IMR-90 (cell line): ENCODE measurements at regions not wholly inside any gene's neighbourhood (a gene's known extent, or its start where the extent isn't known, plus 50 kb on each side); places are given as distances from the start of the nearest gene placed in this dataset.

Experiments used
- ATAC-seq: fragments of 200-7000 bp; cut with Tn5 transposase; 2 replicates; pipeline ENCODE4 v1.9.1; 2020; ENCODE audit warnings: low read depth, mild to moderate bottlenecking, moderate library complexity
- BruUV-seq: library from RNA; stranded (reverse); fragments of 400-500 nt; replicated peaks from 2 replicates; lab custom pipeline; 2021; lab: Mats Ljungman, UMichigan
- CTCF ChIA-PET: fragments of 300-600 bp; formaldehyde crosslinking; extraction: SDS; loops from one replicate; lab custom pipeline; 2021; ENCODE audit warnings: antibody characterized with exemption; lab: Yijun Ruan, JAX
- POLR2A ChIA-PET: fragments of 300-600 bp; sonication (Branson Sonifier 250); formaldehyde crosslinking; loops from one replicate; lab custom pipeline; 2022; ENCODE audit warnings: antibody characterized with exemption; ENCODE audit not compliant: unreplicated experiment; lab: Charles Lee
- DNase-seq: peaks from one replicate; pipeline ENCODE4 v3.0.0; 2013
- H2AFZ ChIP-seq: replicated peaks from 2 replicates; pipeline ENCODE3; 2013; ENCODE audit warnings: low read length, mild to moderate bottlenecking; ENCODE audit not compliant: poor library complexity
- H2AK5ac ChIP-seq: 2 replicates; pipeline ENCODE4 v1.6.1; 2013; ENCODE audit warnings: low read depth, low read length, inconsistent platforms
- H2AK9ac ChIP-seq: replicated peaks from 2 replicates; pipeline ENCODE3; 2013; ENCODE audit warnings: mild to moderate bottlenecking, low read depth, low read length, moderate library complexity; ENCODE audit not compliant: poor library complexity
- H2BK120ac ChIP-seq: 2 replicates; pipeline ENCODE4 v1.6.1; 2013; ENCODE audit warnings: low read depth, low read length, inconsistent platforms
- H2BK15ac ChIP-seq: 3 replicates; pipeline ENCODE4 v1.6.1; 2013; ENCODE audit warnings: low read depth, low read length, inconsistent platforms
- H2BK20ac ChIP-seq: 2 replicates; pipeline ENCODE4 v1.6.1; 2013; ENCODE audit warnings: low read depth, mild to moderate bottlenecking, inconsistent platforms, low read length, moderate library complexity
- H2BK5ac ChIP-seq: 2 replicates; pipeline ENCODE4 v1.6.1; 2013; ENCODE audit warnings: mild to moderate bottlenecking, low read depth, low read length, inconsistent platforms; ENCODE audit not compliant: poor library complexity, severe bottlenecking
- H3K14ac ChIP-seq: replicated peaks from 2 replicates; pipeline ENCODE4 v1.6.1; 2013; ENCODE audit warnings: low read depth, low read length, inconsistent platforms
- H3K18ac ChIP-seq: 2 replicates; pipeline ENCODE4 v1.6.1; 2013; ENCODE audit warnings: low read depth, low read length, control low read depth
- H3K23ac ChIP-seq: 2 replicates; pipeline ENCODE4 v1.6.1; 2013; ENCODE audit warnings: low read depth, low read length, inconsistent platforms
- H3K27ac ChIP-seq: 2 replicates; pipeline ENCODE4 v1.5.1; 2013; ENCODE audit warnings: mild to moderate bottlenecking, control low read depth, low read length; ENCODE audit not compliant: insufficient read depth
- H3K27me3 ChIP-seq: 2 replicates; pipeline ENCODE4 v1.6.1; 2013; ENCODE audit warnings: low read length; ENCODE audit not compliant: control insufficient read depth, insufficient read depth
- H3K36me3 ChIP-seq: 2 replicates; pipeline ENCODE4 v1.6.1; 2013; ENCODE audit warnings: low read length, mixed read lengths; ENCODE audit not compliant: control insufficient read depth, insufficient read depth
- H3K4ac ChIP-seq: 2 replicates; pipeline ENCODE4 v1.6.1; 2013; ENCODE audit warnings: low read depth, low read length, inconsistent platforms
- H3K4me1 ChIP-seq: 2 replicates; pipeline ENCODE4 v1.6.1; 2013; ENCODE audit warnings: low read length, mixed read lengths; ENCODE audit not compliant: control insufficient read depth, insufficient read depth
- H3K4me2 ChIP-seq: 2 replicates; pipeline ENCODE4 v1.6.1; 2013; ENCODE audit warnings: low read depth, mild to moderate bottlenecking, control low read depth, low read length, moderate library complexity
- H3K4me3 ChIP-seq: 2 replicates; pipeline ENCODE4 v1.5.1; 2013; ENCODE audit warnings: low read depth, mild to moderate bottlenecking, control low read depth, low read length, moderate library complexity; ENCODE audit not compliant: insufficient read depth
- H3K56ac ChIP-seq: 2 replicates; pipeline ENCODE4 v1.6.1; 2013; ENCODE audit warnings: low read length, inconsistent platforms; ENCODE audit not compliant: insufficient read depth; ENCODE audit errors: extremely low read depth
- H3K79me1 ChIP-seq, 2 experiments: 2 replicates each; pipeline ENCODE4 v1.6.1; 2013; ENCODE audit warnings: low read length in 2 of 2, inconsistent platforms in 1 of 2, low read depth in 1 of 2
- H3K9ac ChIP-seq: 2 replicates; pipeline ENCODE4 v1.6.1; 2013; ENCODE audit warnings: low read depth, low read length, control low read depth
- H3K9me1 ChIP-seq: 2 replicates; pipeline ENCODE4 v1.6.1; 2013; ENCODE audit warnings: low read length, inconsistent platforms; ENCODE audit not compliant: insufficient read depth
- H3K9me3 ChIP-seq: 2 replicates; pipeline ENCODE4 v1.6.1; 2013; ENCODE audit warnings: low read length; ENCODE audit not compliant: control insufficient read depth, insufficient read depth
- H4K20me1 ChIP-seq: 2 replicates; pipeline ENCODE4 v1.6.1; 2013; ENCODE audit warnings: low read length, inconsistent platforms; ENCODE audit not compliant: insufficient read depth
- H4K5ac ChIP-seq: 2 replicates; pipeline ENCODE4 v1.6.1; 2013; ENCODE audit warnings: mild to moderate bottlenecking, low read depth, low read length, control low read depth
- H4K8ac ChIP-seq, 2 experiments: 2 replicates each; pipeline ENCODE4 v1.6.1; 2013; ENCODE audit warnings: low read depth in 2 of 2, low read length in 2 of 2, control low read depth in 1 of 2, inconsistent platforms in 1 of 2
- H4K91ac ChIP-seq: 2 replicates; pipeline ENCODE4 v1.6.1; 2013; ENCODE audit warnings: low read depth, low read length, inconsistent platforms; ENCODE audit not compliant: insufficient read depth
- BHLHE40 ChIP-seq: fragments of 150-350 bp; IDR thresholded peaks from 2 replicates; pipeline ENCODE4 v1.6.1; 2016; ENCODE audit warnings: mild to moderate bottlenecking, low read depth, low read length
- CEBPB ChIP-seq: IDR thresholded peaks from 2 replicates; pipeline ENCODE4 v1.6.1; 2012; ENCODE audit warnings: low read depth, low read length, improper control_type of control experiment
- CHD1 ChIP-seq: IDR thresholded peaks from 2 replicates; pipeline ENCODE4 v1.6.1; 2012; ENCODE audit warnings: low read depth, low read length, improper control_type of control experiment
- FOS ChIP-seq: fragments of 150-350 bp; IDR thresholded peaks from 2 replicates; pipeline ENCODE4 v1.6.1; 2016; ENCODE audit warnings: low read depth, low read length
- MAFK ChIP-seq: IDR thresholded peaks from 2 replicates; pipeline ENCODE4 v1.6.1; 2012; ENCODE audit warnings: low read depth, low read length, improper control_type of control experiment
- MAZ ChIP-seq: IDR thresholded peaks from 2 replicates; pipeline ENCODE4 v1.6.1; 2012; ENCODE audit warnings: low read depth, mild to moderate bottlenecking, low read length, improper control_type of control experiment, moderate library complexity, borderline replicate concordance
- MXI1 ChIP-seq: IDR thresholded peaks from 2 replicates; pipeline ENCODE4 v1.6.1; 2012; ENCODE audit warnings: low read depth, mild to moderate bottlenecking, low read length, moderate library complexity, borderline replicate concordance
- NFE2L2 ChIP-seq: fragments of 150-350 bp; IDR thresholded peaks from 2 replicates; pipeline ENCODE4 v1.6.1; 2016; ENCODE audit warnings: low read depth, mild to moderate bottlenecking, low read length
- POLR2A ChIP-seq: IDR thresholded peaks from 2 replicates; pipeline ENCODE4 v1.6.1; 2012; ENCODE audit warnings: mild to moderate bottlenecking, low read depth, low read length
- RAD21 ChIP-seq: IDR thresholded peaks from 2 replicates; pipeline ENCODE4 v1.6.1; 2012; ENCODE audit warnings: low read length, improper control_type of control experiment
- RCOR1 ChIP-seq: IDR thresholded peaks from 2 replicates; pipeline ENCODE4 v1.6.1; 2012; ENCODE audit warnings: mild to moderate bottlenecking, low read length, improper control_type of control experiment; ENCODE audit not compliant: insufficient replicate concordance
- RFX5 ChIP-seq: IDR thresholded peaks from 2 replicates; pipeline ENCODE4 v1.8.0; 2012; ENCODE audit warnings: low read depth, mild to moderate bottlenecking, low read length, moderate library complexity
- SMC3 ChIP-seq: fragments of 150-350 bp; IDR thresholded peaks from 2 replicates; pipeline ENCODE4 v1.6.1; 2016; ENCODE audit warnings: low read depth, mild to moderate bottlenecking, antibody characterized with exemption, low read length, moderate library complexity
- WGBS, 2 experiments: methylation state at CpG; one replicate each; pipeline versions ENCODE4 v1.1.5 to v1.1.7; 2013; ENCODE audit warnings: missing lambda C conversion rate in 2 of 2; ENCODE audit not compliant: insufficient read length in 1 of 2; ENCODE audit errors: extremely low coverage in 2 of 2; 5-methylcytosine and 5-hydroxymethylcytosine counted together
- dilution Hi-C: fragments of 300-500 bp; cut with HindIII; formaldehyde crosslinking; loops from one replicate; pipeline ENCODE4 v1.14.3; 2018; ENCODE audit warnings: low sequenced_read_pairs; ENCODE audit not compliant: unreplicated experiment
- in situ Hi-C: fragments of 300-500 bp; cut with MboI; formaldehyde crosslinking; loops from 3 replicates; pipeline ENCODE4 v1.14.3; 2019; ENCODE audit warnings: low sequenced_read_pairs, inconsistent platforms, mixed read lengths
- intact Hi-C: fragments of 100-400 bp; cut with micrococcal nuclease; formaldehyde crosslinking; loops from 2 replicates; pipeline ENCODE4 v1.10.0; 2022
- TF ChIP-seq, protein P1 (sequence below): conservative IDR thresholded peaks from 2 replicates; pipeline ENCODE4 v1.5.1; 2012; ENCODE audit warnings: mild to moderate bottlenecking, low read depth, low read length, improper control_type of control experiment
- TF ChIP-seq, protein P2 (sequence below): fragments of 150-350 bp; IDR thresholded peaks from 2 replicates; pipeline ENCODE4 v1.6.1; 2016; ENCODE audit warnings: low read depth, mild to moderate bottlenecking, low read length, moderate library complexity, borderline replicate concordance
- TF ChIP-seq, protein P3 (sequence below): fragments of 150-350 bp; IDR thresholded peaks from 2 replicates; pipeline ENCODE4 v1.6.1; 2017; ENCODE audit warnings: mild to moderate bottlenecking, antibody characterized with exemption, low read length, low read depth

DNA sequence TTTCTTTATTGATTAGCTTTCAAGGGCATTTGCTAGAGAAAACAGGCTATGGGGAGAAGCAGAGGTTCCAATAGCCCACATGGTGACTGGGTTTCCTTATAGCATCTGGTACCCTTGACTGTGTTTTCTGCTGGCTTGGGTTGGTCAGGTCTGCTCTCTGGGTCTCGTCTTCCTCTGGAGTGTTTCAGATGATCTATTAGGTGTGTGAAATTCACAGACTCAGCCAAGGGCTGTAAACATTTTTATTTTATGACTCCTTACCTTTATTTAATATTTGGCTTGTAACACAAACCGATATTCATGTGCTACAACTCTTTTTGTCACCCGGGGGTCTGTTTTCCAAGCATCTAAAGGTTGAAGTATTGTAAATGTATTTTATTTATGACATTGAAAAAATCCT is 338.9 kb downstream of the GADD45G start:
- H3K4ac ChIP-seq: no peak overlapping the region
- DNase-seq (no peak), ATAC-seq (no peak)
- H2AFZ ChIP-seq: no peak overlapping the region
- H2BK20ac ChIP-seq: no peak overlapping the region
- H3K14ac ChIP-seq: no peak overlapping the region
- no TSS peak for BruUV-seq
- H3K18ac ChIP-seq: no peak overlapping the region
- H3K4me2 ChIP-seq: no peak overlapping the region
- no CpG with 5 or more reads among the region's 3 CpGs for WGBS, 2 experiments
- H4K8ac ChIP-seq: no peak overlapping the region
- no peak overlapping the region for H3K27ac ChIP-seq
- dilution Hi-C loops (no loop called here), in situ Hi-C loops (no loop called here), intact Hi-C loops (no loop called here)
- H4K20me1 ChIP-seq: no peaks in the 10 kb centered on the region
- no peak overlapping the region for H2AK5ac ChIP-seq
- H3K23ac ChIP-seq: no peak overlapping the region
- peaks cover 23% of the 10 kb centered on the region for H3K27me3 ChIP-seq
- no peaks in the 10 kb centered on the region for H3K36me3 ChIP-seq
- ChIA-PET CTCF (no interaction called here), POLR2A (no interaction called here)
- no peaks in the 10 kb centered on the region for H3K9me3 ChIP-seq
- H2BK120ac ChIP-seq: no peak overlapping the region
- H3K4me1 ChIP-seq: peaks cover 10% of the 10 kb centered on the region; the same call in 1 of the 2 replicates
- TF ChIP-seq, protein P1, sequence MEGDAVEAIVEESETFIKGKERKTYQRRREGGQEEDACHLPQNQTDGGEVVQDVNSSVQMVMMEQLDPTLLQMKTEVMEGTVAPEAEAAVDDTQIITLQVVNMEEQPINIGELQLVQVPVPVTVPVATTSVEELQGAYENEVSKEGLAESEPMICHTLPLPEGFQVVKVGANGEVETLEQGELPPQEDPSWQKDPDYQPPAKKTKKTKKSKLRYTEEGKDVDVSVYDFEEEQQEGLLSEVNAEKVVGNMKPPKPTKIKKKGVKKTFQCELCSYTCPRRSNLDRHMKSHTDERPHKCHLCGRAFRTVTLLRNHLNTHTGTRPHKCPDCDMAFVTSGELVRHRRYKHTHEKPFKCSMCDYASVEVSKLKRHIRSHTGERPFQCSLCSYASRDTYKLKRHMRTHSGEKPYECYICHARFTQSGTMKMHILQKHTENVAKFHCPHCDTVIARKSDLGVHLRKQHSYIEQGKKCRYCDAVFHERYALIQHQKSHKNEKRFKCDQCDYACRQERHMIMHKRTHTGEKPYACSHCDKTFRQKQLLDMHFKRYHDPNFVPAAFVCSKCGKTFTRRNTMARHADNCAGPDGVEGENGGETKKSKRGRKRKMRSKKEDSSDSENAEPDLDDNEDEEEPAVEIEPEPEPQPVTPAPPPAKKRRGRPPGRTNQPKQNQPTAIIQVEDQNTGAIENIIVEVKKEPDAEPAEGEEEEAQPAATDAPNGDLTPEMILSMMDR: no peak
- TF ChIP-seq CHD1: no peak
- TF ChIP-seq NFE2L2: no peak
- TF ChIP-seq, protein P2, sequence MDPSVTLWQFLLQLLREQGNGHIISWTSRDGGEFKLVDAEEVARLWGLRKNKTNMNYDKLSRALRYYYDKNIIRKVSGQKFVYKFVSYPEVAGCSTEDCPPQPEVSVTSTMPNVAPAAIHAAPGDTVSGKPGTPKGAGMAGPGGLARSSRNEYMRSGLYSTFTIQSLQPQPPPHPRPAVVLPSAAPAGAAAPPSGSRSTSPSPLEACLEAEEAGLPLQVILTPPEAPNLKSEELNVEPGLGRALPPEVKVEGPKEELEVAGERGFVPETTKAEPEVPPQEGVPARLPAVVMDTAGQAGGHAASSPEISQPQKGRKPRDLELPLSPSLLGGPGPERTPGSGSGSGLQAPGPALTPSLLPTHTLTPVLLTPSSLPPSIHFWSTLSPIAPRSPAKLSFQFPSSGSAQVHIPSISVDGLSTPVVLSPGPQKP: no peak
- TF ChIP-seq MAFK: no peak
- TF ChIP-seq RAD21: no peak
- TF ChIP-seq MXI1: no peak
- TF ChIP-seq CEBPB: no peak
- no peak for TF ChIP-seq RCOR1
- TF ChIP-seq, protein P3, sequence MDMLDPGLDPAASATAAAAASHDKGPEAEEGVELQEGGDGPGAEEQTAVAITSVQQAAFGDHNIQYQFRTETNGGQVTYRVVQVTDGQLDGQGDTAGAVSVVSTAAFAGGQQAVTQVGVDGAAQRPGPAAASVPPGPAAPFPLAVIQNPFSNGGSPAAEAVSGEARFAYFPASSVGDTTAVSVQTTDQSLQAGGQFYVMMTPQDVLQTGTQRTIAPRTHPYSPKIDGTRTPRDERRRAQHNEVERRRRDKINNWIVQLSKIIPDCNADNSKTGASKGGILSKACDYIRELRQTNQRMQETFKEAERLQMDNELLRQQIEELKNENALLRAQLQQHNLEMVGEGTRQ: no peak
- no peak for TF ChIP-seq MAZ
- TF ChIP-seq RFX5: no peak
- TF ChIP-seq BHLHE40: no peak
- TF ChIP-seq SMC3: no peak
- TF ChIP-seq FOS: no peak
- TF ChIP-seq POLR2A: no peak
- H3K79me1 ChIP-seq: no peaks in the 10 kb centered on the region
- H2AK9ac ChIP-seq: no peak overlapping the region
- no peak overlapping the region for H3K4me3 ChIP-seq
- no peak overlapping the region for H2BK15ac ChIP-seq
- no peak overlapping the region for H3K56ac ChIP-seq
- no peak overlapping the region for H3K9ac ChIP-seq
- H3K9me1 ChIP-seq: peaks cover 4% of the 10 kb centered on the region; the same call in 1 of the 2 replicates
- no peak overlapping the region for H4K91ac ChIP-seq
- H2BK5ac ChIP-seq: no peak overlapping the region
- H4K5ac ChIP-seq: no peak overlapping the region
